ENCODE measurements at regions not wholly inside any gene's neighbourhood (a gene's known extent, or its start where the extent isn't known, plus 50 kb on each side); places are given as distances from the start of the nearest gene placed in this dataset.

- ATAC-seq (no peak), DNase-seq (no peak)
- Histone ChIP-seq H3K27me3 (ENCODE audit: control insufficient read depth, insufficient read depth) (no peaks in the 10 kb centered on the region), H3K27ac (ENCODE audit: low read length) (no peak overlapping the region), H3K4me3 (ENCODE audit: low read length) (no peak overlapping the region), H3K9me3 (ENCODE audit: control insufficient read depth, low read length) (no peaks in the 10 kb centered on the region), H3K4me1 (ENCODE audit: control insufficient read depth, insufficient read depth, low read length) (peaks cover 5% of the 10 kb centered on the region)
- WGBS = 58% methylated on average over 4 of the region's 4 CpGs
- intact Hi-C loops (cut with DNase I) = no loop called here
These were observed 130.6 kb downstream of the SMAD6 start for GRCh38 chr15:66832664-66833063.

- DNase-seq = no peak
- peaks cover 5% of the 10 kb centered on the region for H3K4me1 ChIP-seq (ENCODE audit: control insufficient read depth, insufficient read depth, low read length)
- H3K9me3 ChIP-seq (ENCODE audit: control insufficient read depth, low read length) = no peaks in the 10 kb centered on the region
- intact Hi-C loops (cut with DNase I) = no loop called here
- 89% methylated on average over 8 of the region's 8 CpGs for WGBS
- H3K27ac ChIP-seq (ENCODE audit: low read length) = no peak overlapping the region
- H3K27me3 ChIP-seq (ENCODE audit: control insufficient read depth, insufficient read depth) = no peaks in the 10 kb centered on the region
- no peak overlapping the region for H3K4me3 ChIP-seq (ENCODE audit: low read length)
- no peak for ATAC-seq
These were observed 131.3 kb downstream of the SMAD6 start for GRCh38 chr15:66833371-66833770.

- ATAC-seq = no peak
- intact Hi-C loops (cut with DNase I) = no loop called here
- Histone ChIP-seq H3K4me3 (ENCODE audit: low read length) (no peak overlapping the region), H3K27me3 (ENCODE audit: control insufficient read depth, insufficient read depth) (no peaks in the 10 kb centered on the region), H3K4me1 (ENCODE audit: control insufficient read depth, insufficient read depth, low read length) (peaks cover 5% of the 10 kb centered on the region), H3K9me3 (ENCODE audit: control insufficient read depth, low read length) (no peaks in the 10 kb centered on the region), H3K27ac (ENCODE audit: low read length) (no peak overlapping the region)
- 84% methylated on average over 5 of the region's 5 CpGs for WGBS
- no peak for DNase-seq
These were observed 131.8 kb downstream of the SMAD6 start for GRCh38 chr15:66833803-66834202.

GRCh38 chr15:66834881-66835878, 133.1 kb downstream of the SMAD6 start:
- intact Hi-C loops (cut with DNase I) = no loop called here
- Histone ChIP-seq H3K4me3 (ENCODE audit: low read length) (no peak overlapping the region), H3K27ac (ENCODE audit: low read length) (peak overlapping the region; percentile 43), H3K27me3 (ENCODE audit: control insufficient read depth, insufficient read depth) (no peaks in the 10 kb centered on the region), H3K4me1 (ENCODE audit: control insufficient read depth, insufficient read depth, low read length) (peaks cover 2% of the 10 kb centered on the region), H3K9me3 (ENCODE audit: control insufficient read depth, low read length) (no peaks in the 10 kb centered on the region)
- WGBS = 70% methylated on average over 11 of the region's 11 CpGs
- peak in 1 of 3 donors; percentile 74 for DNase-seq
- peak; percentile 38 to 72 for ATAC-seq

- Histone ChIP-seq H3K9me3 (ENCODE audit: control insufficient read depth, low read length) (no peaks in the 10 kb centered on the region), H3K4me3 (ENCODE audit: low read length) (no peak overlapping the region), H3K4me1 (ENCODE audit: control insufficient read depth, insufficient read depth, low read length) (peaks cover 2% of the 10 kb centered on the region), H3K27ac (ENCODE audit: low read length) (no peak overlapping the region), H3K27me3 (ENCODE audit: control insufficient read depth, insufficient read depth) (no peaks in the 10 kb centered on the region)
- intact Hi-C loops (cut with DNase I) = no loop called here
- ATAC-seq (no peak), DNase-seq (no peak)
- WGBS = 90% methylated on average over 9 of the region's 9 CpGs
These were observed 134.4 kb downstream of the SMAD6 start for GRCh38 chr15:66836231-66837030.

- no peak overlapping the region for H3K4me3 ChIP-seq (ENCODE audit: low read length)
- ATAC-seq (no peak), DNase-seq (no peak)
- H3K4me1 ChIP-seq (ENCODE audit: control insufficient read depth, insufficient read depth, low read length) = peaks cover 3% of the 10 kb centered on the region
- intact Hi-C loops (cut with DNase I) = no loop called here
- 64% methylated on average over 7 of the region's 7 CpGs for WGBS
- H3K27ac ChIP-seq (ENCODE audit: low read length) = no peak overlapping the region
- H3K27me3 ChIP-seq (ENCODE audit: control insufficient read depth, insufficient read depth) = no peaks in the 10 kb centered on the region
- no peaks in the 10 kb centered on the region for H3K9me3 ChIP-seq (ENCODE audit: control insufficient read depth, low read length)
These were observed 136.2 kb downstream of the SMAD6 start for GRCh38 chr15:66838202-66838601.

GRCh38 chr15:66838671-66839239, 136.7 kb downstream of the SMAD6 start:
- 56% methylated on average over 5 of the region's 5 CpGs for WGBS
- Histone ChIP-seq H3K27ac (ENCODE audit: low read length) (no peak overlapping the region), H3K4me1 (ENCODE audit: control insufficient read depth, insufficient read depth, low read length) (peaks cover 7% of the 10 kb centered on the region), H3K4me3 (ENCODE audit: low read length) (no peak overlapping the region), H3K9me3 (ENCODE audit: control insufficient read depth, low read length) (no peaks in the 10 kb centered on the region), H3K27me3 (ENCODE audit: control insufficient read depth, insufficient read depth) (no peaks in the 10 kb centered on the region)
- no peak for ATAC-seq
- DNase-seq = no peak
- intact Hi-C loops (cut with DNase I) = no loop called here

GRCh38 chr15:66839506-66840112, 137.6 kb downstream of the SMAD6 start:
- H3K27ac ChIP-seq (ENCODE audit: low read length) = peak overlapping the region; percentile 57
- WGBS = 79% methylated on average over 4 of the region's 4 CpGs
- H3K9me3 ChIP-seq (ENCODE audit: control insufficient read depth, low read length) = no peaks in the 10 kb centered on the region
- no peak overlapping the region for H3K4me3 ChIP-seq (ENCODE audit: low read length)
- H3K4me1 ChIP-seq (ENCODE audit: control insufficient read depth, insufficient read depth, low read length) = peaks cover 7% of the 10 kb centered on the region
- intact Hi-C loops (cut with DNase I) = loop anchor here in 1 of 4 donors (10.0 kb wide), 1 partner anchor 65 kb away; no protein-coding TSS in a partner anchor
- DNase-seq (no peak), ATAC-seq (no peak)
- H3K27me3 ChIP-seq (ENCODE audit: control insufficient read depth, insufficient read depth) = no peaks in the 10 kb centered on the region

GRCh38 chr15:66840615-66841390, 138.8 kb downstream of the SMAD6 start:
- H3K4me3 ChIP-seq (ENCODE audit: low read length) = no peak overlapping the region
- ATAC-seq (no peak), DNase-seq (no peak)
- H3K27me3 ChIP-seq (ENCODE audit: control insufficient read depth, insufficient read depth) = no peaks in the 10 kb centered on the region
- no peaks in the 10 kb centered on the region for H3K9me3 ChIP-seq (ENCODE audit: control insufficient read depth, low read length)
- 60% methylated on average over 5 of the region's 5 CpGs for WGBS
- H3K4me1 ChIP-seq (ENCODE audit: control insufficient read depth, insufficient read depth, low read length) = peaks cover 7% of the 10 kb centered on the region
- H3K27ac ChIP-seq (ENCODE audit: low read length) = peak overlapping the region; percentile 94
- intact Hi-C loops (cut with DNase I) = loop anchor here in 1 of 4 donors (10.0 kb wide), 1 partner anchor 66 kb away; no protein-coding TSS in a partner anchor
